GM18870 (cell line): ENCODE measurements at regions not wholly inside any gene's neighbourhood (a gene's known extent, or its start where the extent isn't known, plus 50 kb on each side); places are given as distances from the start of the nearest gene placed in this dataset.

Experiments used
- ATAC-seq: cut with Tn5 transposase; IDR thresholded peaks from one replicate; pipeline ENCODE4 v1.9.1; 2021; ENCODE audit warnings: moderate library complexity; ENCODE audit not compliant: unreplicated experiment

DNA sequence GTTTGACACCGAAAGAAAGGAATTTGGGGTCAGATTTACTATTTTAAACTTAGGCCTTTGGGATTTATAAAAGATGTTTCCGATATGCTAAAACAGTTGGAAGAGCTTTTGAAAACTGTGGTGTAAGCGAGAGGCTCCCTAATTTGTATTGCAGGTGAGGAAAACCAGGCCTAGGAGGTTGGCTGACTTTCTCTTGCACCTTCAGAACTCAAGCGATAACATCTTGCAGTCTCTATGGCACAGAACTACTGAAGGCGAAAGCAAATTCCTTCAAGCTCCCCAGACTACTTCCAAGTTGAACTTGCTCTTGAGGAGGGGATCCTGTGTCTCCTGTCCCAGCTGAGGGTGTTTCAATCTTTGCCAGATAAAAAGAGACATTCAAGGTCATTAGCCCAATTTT lies 685.7 kb downstream of the ADGRL2 start:
- no peak for ATAC-seq

DNA sequence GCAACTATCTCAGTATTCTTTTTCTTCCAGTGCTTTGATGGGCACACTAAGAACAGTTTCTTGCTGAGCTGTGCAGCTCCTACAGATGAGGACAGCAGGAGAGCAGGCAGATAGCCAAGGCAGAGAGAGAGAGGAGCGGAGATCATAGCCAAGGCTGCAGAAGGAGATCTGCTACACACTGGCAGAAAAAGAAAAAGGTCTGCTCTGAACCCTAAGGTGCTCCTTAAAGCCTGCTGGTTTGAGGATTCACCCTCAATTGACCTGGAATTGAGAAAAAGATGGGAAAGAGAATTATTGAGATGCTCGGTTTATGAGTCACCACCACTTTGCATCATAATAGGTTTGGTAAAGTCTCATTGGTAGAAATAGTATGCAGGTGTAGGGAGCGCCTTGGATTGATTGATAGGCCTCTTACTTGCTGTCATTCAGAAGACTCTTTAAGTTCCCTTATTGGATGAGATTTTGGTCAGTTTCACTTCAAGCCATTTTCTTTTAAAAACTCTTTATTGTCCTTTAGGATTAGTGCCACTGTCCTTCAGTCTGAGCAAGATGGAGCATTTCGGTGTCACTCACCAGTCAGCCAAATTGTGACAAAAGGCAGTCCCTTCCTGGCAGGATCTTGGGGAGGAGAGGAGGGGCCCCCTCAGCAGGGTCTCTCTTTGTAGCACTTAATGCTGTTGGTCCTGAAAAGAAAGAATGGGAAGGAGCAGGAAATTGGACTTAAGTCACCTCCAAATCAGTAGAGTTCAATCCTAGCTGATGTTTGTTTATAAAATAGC lies 685.0 kb downstream of the ADGRL2 start:
- no peak for ATAC-seq

DNA sequence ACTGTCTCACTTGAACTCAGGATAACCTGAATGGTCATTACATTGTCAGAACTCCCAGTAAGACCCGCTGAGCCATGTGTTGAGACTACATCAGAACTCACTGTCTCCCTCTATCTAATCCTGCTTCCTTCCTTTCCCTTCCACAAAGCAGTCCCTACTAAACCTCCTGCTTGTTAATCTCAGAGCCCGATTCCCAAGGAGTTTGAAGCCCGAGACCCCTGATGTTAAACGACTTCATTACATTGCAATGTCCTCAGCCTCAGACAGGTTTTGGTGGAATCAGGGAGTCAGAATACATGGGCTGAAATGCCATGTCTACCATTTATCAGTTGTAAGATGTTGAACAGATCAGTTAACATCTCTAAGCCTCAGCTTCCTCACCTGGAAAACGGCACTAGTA lies 682.4 kb downstream of the ADGRL2 start:
- ATAC-seq, result no peak

DNA sequence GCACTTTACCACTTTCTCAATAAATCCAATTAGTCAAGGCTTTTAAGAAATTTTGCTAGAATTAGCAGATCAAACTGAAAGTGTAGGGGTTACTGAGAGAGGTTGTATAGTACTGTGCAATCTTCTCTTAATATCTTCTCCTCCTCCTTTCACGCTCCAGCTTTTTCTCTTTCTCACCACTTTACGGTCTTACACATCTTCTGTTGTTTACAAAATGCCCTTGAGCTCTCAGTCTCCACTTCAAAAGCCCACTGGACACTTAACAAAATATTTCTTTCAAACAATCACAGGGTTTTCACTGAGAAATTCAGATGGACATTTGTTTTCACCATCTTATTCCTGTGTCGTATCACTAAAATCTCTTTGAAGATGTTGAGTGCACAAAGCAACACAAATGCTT lies 678.2 kb downstream of the ADGRL2 start:
- no peak for ATAC-seq

DNA sequence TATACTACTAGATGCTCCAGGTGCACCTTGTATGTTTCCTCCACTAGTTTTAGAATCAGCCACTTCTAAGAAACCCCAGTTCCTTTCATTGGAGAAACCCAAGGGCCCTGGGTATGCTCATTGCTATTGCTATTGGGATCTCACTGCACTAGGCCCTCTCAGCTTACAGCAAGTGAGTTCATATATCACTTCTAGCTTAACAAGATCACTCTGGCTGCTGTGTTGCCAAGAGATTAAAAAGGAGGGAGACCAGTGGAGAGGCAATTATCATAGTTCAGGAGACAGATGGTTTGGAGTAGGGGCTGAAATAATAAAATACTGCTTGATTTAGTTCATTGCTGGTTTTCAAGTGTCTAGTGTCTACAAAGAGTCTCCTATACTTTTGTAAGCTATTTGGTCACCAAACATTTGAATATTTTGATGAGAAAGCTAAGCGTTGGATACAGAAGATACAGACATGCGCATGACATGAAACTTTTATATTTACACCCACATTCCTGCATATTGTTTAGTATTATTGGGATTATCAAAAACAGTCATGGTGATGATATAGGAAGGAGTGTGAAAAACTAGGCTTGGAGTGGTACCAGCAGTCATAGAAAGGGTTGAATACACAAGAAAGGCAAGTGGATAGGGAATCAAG lies 671.9 kb downstream of the ADGRL2 start:
- no peak for ATAC-seq

DNA sequence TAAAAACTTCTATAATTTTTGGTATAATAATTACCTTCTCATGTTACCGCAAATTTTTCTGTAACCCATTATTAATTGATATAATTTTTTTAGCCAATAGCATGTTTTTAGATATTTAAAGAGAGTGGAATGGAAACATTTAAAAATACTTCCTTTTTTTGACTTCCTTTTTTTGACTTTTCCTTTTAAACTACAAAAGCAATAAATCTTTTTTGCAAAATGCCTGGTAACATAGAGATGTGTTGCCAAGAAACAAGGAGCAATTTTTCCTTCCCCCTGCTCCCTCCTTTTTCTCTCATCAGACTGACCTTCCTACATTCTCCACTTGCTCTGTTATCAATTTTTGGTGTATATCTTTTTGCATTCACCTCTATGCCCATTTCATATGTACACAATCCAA lies 666.2 kb downstream of the ADGRL2 start:
- no peak for ATAC-seq

DNA sequence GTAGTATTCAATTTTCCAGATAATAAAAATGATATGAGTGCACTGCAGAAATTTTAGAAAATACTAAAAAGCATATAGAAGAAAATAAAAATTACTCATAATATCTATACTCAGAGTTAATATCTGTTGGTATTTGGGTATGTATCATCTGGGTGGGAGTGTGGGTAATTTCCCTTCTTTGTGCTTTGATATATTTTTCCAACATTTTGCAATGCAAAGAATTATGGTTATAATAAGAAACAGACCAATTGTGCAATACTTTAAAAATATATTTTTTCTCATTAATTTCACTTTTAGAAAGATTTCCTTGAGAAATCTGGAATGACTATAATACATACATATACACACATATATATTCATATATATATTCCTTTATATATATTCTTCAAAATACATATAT lies 665.7 kb downstream of the ADGRL2 start:
- no peak for ATAC-seq

DNA sequence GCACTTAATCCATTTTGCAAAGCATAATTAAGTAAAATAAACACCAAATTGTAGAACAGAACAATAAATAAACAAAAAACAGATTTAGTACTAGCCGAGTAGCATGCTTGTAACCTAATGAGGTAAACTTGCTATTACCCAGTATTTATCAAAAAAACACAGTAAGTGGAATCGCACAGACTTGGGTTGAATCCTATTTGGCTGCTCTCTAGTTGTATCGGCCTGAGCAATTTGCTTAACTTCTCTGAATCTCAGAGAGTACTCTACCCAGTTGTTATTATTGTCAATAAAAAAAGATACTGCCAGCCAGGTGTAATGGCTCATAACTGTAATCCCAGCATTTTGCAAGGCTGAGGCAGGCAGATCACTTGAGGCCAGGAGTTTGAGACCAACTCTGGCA lies 664.3 kb downstream of the ADGRL2 start:
- no peak for ATAC-seq

DNA sequence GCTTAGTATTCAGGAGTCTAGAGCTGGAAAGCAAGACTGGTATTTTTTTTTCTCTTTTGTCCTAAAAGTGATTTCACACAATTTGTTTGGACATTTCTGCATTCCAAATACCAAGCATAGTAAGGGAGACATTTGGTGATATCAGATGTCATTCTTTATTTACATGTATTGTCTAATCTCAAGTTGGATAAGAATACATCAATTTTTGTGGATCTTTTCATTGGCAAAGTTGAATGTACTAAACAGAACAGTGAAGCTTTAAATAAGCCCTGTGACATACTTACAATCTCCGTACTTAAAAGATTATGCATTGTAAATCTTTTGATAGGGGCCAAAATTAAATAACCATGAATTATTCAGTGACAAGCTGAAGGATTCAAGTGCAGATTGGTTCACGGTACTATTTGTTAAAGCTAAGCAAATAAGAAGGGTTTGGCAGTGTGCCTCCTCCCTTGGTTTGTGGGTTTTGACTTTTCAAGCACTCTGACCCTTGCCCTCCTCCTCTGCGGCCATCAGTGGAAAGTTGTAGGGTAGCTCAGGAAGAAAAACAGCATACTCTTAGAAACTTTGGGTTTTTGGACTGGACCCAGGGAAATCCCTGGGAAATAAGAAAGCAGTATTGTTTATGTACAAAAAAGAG lies 663.7 kb downstream of the ADGRL2 start:
- ATAC-seq, result no peak

DNA sequence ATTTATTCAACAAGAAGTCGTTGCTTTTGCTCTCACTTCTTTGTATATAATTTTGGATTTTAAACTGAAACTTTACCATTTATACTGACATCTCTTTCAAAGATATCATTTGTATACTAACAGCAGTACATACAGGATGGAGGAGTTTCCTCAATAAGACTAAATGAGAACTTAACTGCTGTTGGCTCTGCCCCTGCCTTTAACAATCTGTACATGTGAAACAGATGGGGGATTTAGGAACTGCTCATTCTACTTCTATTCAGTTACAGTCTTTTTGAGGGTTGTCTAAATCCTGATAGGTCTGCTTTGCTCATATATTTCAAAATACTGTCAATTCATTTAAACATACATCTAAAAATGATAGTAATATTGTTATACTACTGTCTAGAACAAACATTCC lies 663.2 kb downstream of the ADGRL2 start:
- no peak for ATAC-seq

DNA sequence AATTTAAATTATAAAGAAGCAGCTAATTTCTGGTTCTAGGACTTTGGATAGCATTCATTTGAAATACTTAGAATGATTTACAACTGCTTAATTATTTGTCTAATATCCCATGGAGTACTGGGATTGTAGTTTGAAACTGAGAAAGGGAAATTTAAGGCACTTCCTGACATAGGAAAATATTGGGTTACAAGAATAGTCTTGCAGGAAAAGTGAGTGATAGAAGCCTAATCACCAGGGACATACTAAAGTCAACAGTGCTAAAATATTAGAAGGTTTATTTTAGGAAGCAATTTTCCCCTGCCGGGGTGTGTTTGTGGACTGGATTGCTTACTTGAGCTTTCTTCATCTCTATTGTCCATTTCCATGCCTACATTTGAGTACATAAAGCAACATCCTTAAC lies 661.6 kb downstream of the ADGRL2 start:
- ATAC-seq, result no peak

DNA sequence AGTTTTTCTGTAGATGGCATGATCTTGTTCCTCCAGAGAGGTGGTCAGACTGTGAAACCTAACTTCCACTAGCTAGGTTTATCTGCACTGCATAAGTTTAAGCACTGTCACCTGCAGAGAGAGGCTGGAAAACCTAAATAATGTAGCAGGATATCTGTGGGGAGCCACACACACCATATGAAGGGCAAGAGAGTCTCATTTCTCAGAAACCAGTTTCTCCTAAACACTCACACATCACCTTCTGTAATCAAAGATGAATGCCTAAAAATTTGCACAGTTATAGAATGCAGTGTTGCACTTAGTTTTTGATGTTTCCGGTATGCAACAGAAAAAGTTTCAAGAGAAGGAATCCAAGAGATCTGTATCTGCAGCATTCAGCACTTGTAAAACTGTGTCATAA lies 654.6 kb downstream of the ADGRL2 start:
- ATAC-seq, result no peak

DNA sequence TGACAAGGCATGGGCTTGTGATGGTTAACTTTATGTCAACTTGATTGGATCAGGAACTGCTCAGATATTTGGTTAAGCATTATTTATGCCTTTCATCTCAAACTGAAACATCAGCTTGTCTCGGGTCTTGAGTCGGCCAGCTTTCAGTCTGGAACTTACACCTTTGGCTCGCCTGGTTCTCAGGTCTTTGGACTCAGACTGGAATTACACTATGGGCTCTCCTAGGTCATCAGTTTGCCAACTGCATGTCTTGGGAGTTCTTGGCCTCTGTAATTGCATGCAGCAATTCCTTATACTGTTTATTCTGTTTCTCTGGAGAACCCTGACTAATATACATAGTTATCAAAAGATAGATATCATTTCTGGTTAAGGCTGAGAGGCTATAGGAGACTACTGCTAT lies 653.7 kb downstream of the ADGRL2 start:
- ATAC-seq, result no peak

DNA sequence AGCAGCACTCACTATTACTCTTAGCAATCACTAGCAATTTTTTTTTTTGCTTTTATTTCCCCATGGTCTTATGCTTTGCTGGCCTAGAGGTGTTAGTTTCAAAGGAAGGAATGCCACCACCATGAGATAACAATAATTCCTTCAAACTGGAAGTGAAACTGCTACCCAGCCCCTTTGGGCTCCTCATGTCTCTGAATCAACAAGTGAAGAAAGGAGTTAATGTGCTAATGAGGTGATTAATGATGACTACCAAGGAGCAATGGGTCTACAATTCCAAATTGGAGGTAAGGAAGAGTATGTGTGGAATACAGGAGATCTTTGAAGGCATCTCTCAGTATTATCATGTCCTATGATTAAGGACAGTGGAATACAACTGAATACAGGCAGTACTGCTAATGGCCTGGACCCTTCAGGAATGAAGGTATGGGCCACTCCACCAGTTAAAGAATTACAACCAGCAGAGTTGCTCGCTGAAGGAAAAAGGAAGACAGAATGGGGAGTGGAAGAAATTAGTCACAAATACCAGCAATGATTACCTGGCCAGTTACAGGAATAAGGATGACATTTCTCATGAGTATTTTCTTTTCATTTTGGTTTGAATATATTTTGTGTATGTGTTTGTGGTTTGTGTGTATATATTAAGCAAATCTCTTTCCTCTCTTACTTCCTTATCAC lies 652.9 kb downstream of the ADGRL2 start:
- ATAC-seq, result no peak

DNA sequence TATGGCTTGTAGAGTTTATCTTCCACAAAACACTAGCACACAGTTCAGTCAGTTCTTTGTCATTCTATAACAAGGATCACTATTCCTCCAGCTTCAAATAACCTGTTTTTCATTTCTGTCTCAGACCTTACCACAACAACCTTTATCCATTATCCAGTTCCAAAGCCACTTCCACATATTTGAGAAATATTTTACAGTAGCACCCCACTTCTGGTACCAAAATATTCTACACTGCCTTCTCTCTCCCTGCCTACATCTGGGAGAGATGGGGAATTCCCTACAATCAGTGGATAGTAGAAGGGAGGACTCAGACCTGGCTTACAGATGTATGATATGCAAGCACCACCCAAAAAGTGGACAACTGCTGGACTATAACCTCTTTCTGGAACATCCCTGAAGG lies 651.4 kb downstream of the ADGRL2 start:
- no peak for ATAC-seq

DNA sequence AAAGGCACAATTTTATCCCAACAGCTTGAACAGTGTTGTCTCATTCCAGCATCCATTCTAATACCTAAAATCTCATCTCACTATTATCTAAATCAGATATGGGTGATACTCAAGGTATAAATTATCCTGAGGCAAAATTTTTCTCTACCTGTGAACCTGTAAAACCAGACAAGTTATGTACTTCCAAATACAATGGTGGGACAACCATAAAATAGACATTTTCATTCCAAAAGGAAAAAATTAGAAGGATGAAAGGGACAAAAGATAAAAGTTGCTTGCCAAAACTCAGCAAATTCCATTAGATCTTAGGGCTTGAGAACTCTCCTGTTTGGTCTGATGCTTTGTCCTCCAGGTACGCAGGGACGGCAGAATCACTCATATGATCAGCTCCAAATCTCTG lies 650.5 kb downstream of the ADGRL2 start:
- no peak for ATAC-seq

DNA sequence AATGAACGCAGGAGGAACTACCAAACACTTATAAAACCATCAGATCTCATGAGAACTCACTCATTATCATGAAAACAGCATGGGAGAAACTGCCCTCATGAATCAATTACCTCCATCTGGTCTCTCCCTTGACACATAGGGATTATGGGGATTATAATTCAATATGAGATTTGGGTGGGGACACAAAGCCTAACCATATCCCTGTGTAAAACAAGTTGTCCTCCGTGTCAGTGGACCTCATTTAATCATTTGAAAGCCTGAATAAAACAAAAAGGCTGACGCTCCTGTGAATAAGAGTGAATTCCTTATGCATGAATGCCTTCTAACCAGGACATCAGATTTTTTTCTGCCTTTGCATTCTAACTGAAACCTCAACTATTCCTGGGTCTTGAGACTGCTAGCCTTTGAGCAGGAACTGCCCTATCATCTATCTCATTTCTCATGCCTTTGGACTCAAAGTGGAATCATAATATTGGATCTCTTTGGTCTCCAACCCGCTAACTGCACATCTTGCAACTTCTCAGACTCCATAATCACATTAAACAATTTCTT lies 648.8 kb downstream of the ADGRL2 start:
- ATAC-seq, result no peak

DNA sequence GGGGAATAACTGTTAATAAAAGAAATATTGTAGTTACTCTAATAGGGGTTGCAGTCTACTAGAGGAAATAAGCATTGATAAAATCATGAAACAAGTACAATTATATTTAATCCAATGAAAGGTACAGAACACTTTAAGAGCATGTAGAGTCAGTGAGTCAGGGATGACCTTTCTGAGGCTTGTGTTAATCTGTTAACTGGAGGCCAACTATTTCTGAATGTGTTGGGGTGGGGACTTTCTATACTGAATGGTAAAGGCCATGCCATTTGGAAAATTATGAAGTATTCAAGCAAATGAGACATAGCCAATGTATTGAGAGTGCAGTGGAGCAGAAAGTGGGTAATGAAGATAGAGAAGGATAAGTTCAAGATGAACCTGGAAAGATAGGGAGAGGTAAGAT lies 646.2 kb downstream of the ADGRL2 start:
- ATAC-seq, result no peak

DNA sequence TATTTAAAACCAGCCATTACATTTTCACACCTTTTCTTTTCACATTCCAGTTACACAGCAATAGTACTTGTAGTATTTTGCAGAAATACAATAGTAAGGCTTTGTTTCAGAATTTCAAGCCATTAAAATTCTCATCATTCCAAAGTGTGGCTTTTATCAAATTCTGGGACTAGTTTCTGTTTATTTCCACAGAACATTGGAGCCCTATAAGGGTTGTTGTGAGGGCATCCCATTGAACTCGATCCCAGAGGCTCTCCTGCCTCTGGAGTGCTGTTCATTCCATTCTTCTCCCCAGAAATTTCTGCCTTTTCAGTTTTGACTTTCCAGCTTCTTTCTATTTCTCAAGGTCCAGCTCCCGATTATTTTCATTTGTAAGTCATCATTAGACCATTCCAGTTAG lies 645.5 kb downstream of the ADGRL2 start:
- ATAC-seq, result no peak

DNA sequence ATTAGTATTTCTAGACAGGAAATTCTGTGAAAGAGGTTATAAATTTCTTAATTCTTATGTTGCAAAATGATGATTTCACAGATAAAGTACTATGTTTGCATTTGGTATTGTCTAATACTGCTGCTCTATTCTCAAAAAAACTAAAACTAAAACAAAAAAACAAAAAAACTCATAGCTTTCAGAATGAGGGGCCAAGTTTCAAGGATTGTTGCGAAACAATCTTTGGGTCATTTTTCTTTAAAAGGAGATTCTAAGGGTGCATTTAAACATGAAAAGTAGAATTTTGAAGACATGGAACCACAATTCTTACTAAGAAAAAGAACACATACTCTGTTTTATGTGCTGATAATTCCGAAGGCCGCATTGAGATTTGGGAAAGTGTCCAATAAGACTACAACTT lies 645.1 kb downstream of the ADGRL2 start:
- no peak for ATAC-seq

DNA sequence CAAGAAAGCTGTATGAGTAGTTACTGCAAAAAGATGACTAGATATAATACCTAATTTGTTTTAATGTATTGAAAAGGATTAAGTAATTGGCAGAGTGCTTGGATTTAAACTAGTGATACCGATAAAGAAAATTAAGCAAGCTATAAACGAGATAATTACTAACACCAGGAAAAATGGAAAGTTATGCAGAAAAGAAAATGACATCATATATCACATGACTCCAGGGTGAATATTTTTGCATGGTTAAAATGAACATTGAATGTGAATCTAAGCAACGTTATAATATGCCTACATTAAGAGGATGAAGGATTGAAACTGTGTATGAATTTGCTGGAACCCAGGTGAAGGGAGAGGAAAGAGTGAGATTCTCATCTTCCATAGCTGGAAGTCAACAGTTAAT lies 644.4 kb downstream of the ADGRL2 start:
- no peak for ATAC-seq

DNA sequence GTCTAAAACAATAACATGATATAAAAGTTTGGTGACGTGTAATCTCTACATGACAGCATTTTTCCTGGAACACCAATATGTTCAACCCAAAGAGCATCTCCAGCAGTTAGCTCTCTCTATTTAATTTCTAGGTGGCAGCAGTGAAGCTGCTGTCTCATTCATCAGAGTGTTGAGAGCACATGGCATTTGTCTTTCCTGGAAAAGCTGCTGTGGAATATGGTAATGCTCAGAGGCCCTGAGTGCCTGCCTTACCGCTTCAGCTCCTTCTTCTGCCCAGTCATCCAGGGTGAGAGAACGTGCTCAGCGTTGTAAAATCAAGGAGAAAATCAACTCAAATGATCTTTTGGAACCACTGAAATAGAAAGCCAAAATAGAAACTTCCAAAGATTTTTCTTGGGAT lies 640.7 kb downstream of the ADGRL2 start:
- no peak for ATAC-seq
